GM21723 (cell line): ENCODE measurements at regions not wholly inside any gene's neighbourhood (a gene's known extent, or its start where the extent isn't known, plus 50 kb on each side); places are given as distances from the start of the nearest gene placed in this dataset.

ENCODE experiments used
- ATAC-seq: cut with Tn5 transposase; IDR thresholded peaks from one replicate; pipeline ENCODE4 v1.9.1; 2021; ENCODE audit warnings: mild to moderate bottlenecking, moderate library complexity; ENCODE audit not compliant: unreplicated experiment

- no peak for ATAC-seq
These were observed 84.5 kb upstream of the PRNP start for GRCh38 chr20:4601630-4602296.

GRCh38 chr20:4600308-4601014 is 85.8 kb upstream of the PRNP start:
- no peak for ATAC-seq

GRCh38 chr20:4597215-4597614 is 89.0 kb upstream of the PRNP start:
- no peak for ATAC-seq

- ATAC-seq: no peak
These were observed 93.1 kb upstream of the PRNP start for GRCh38 chr20:4593149-4593525.

GRCh38 chr20:4592316-4593148 is 93.7 kb upstream of the PRNP start:
- no peak for ATAC-seq

- ATAC-seq: no peak
These were observed 94.3 kb upstream of the PRNP start for GRCh38 chr20:4591975-4592315.

GRCh38 chr20:4585758-4586157 is 100.5 kb upstream of the PRNP start:
- ATAC-seq: no peak

GRCh38 chr20:4585104-4585753 is 101.0 kb upstream of the PRNP start:
- no peak for ATAC-seq

- no peak for ATAC-seq
These were observed 101.7 kb upstream of the PRNP start for GRCh38 chr20:4584510-4584909.

- ATAC-seq: no peak
These were observed 104.4 kb upstream of the PRNP start for GRCh38 chr20:4581838-4582237.

- ATAC-seq: no peak
These were observed 107.9 kb upstream of the PRNP start for GRCh38 chr20:4578375-4578774.

GRCh38 chr20:4574356-4574690 is 111.9 kb upstream of the PRNP start:
- no peak for ATAC-seq

- no peak for ATAC-seq
These were observed 112.5 kb upstream of the PRNP start for GRCh38 chr20:4573564-4574355.

GRCh38 chr20:4571759-4572531 is 114.3 kb upstream of the PRNP start:
- no peak for ATAC-seq

- no peak for ATAC-seq
These were observed 116.4 kb upstream of the PRNP start for GRCh38 chr20:4569865-4570264.

- no peak for ATAC-seq
These were observed 117.2 kb upstream of the PRNP start for GRCh38 chr20:4569092-4569491.

GRCh38 chr20:4568361-4568959 is 117.8 kb upstream of the PRNP start:
- no peak for ATAC-seq

GRCh38 chr20:4567170-4567569 is 119.1 kb upstream of the PRNP start:
- no peak for ATAC-seq

- ATAC-seq: no peak
These were observed 122.7 kb upstream of the PRNP start for GRCh38 chr20:4563534-4563933.

- no peak for ATAC-seq
These were observed 123.2 kb upstream of the PRNP start for GRCh38 chr20:4563031-4563430.
